HFFc6 (cell line): ENCODE measurements at regions not wholly inside any gene's neighbourhood (a gene's known extent, or its start where the extent isn't known, plus 50 kb on each side); places are given as distances from the start of the nearest gene placed in this dataset.

ENCODE experiments used
- DNase-seq: peaks from one replicate; pipeline ENCODE4 v3.0.0-alpha.2; 2018
- H3K27ac Mint-ChIP-seq: 2 replicates; pipeline ENCODE4 v1.8.0; 2020; ENCODE audit warnings: mild to moderate bottlenecking, mixed read lengths
- H3K27me3 Mint-ChIP-seq: 2 replicates; pipeline ENCODE4 v1.8.0; 2021; ENCODE audit warnings: mild to moderate bottlenecking, moderate library complexity, mixed read lengths; ENCODE audit not compliant: insufficient read depth
- H3K36me3 Mint-ChIP-seq: 2 replicates; pipeline ENCODE4 v1.8.0; 2021; ENCODE audit warnings: low read depth, mixed read lengths
- H3K4me1 Mint-ChIP-seq: 2 replicates; pipeline ENCODE4 v1.8.0; 2020; ENCODE audit warnings: low read depth, mixed read lengths
- H3K4me3 Mint-ChIP-seq: 2 replicates; pipeline ENCODE4 v1.8.0; 2020; ENCODE audit warnings: mild to moderate bottlenecking, moderate library complexity, mixed read lengths
- H3K9me3 Mint-ChIP-seq: 2 replicates; pipeline ENCODE4 v1.8.0; 2020; ENCODE audit warnings: mild to moderate bottlenecking, mixed read lengths
- TF ChIP-seq, protein P1 (sequence below): fragments of 200-600 bp; sonication (generic); IDR thresholded peaks from 2 replicates; pipeline ENCODE4 v1.5.0; 2021; ENCODE audit warnings: antibody characterized with exemption, mild to moderate bottlenecking

DNA sequence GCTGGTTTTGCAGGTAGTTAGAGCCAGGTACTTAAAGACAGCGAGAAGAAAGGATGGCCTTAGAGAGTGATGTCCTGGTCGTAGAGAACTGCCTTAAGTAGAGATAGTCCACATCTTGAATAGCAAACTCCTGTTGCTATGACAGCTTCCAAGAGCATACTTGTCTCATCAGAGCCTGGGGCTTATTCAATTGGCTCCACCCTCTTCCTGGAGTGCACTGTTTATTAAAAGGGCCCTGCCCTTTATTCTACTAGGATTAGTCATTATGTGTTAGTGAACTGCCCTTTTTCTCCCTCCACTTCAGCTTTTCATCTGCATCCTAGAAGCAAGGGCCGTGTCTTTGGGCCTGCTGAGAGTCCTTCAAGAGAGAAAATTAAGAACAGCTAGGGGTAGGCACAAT lies 94.5 kb upstream of the EOLA2 start:
- peak overlapping the region; percentile 71 for H3K4me3 Mint-ChIP-seq
- H3K36me3 Mint-ChIP-seq, result peaks cover 19% of the 10 kb centered on the region
- TF ChIP-seq, protein P1, sequence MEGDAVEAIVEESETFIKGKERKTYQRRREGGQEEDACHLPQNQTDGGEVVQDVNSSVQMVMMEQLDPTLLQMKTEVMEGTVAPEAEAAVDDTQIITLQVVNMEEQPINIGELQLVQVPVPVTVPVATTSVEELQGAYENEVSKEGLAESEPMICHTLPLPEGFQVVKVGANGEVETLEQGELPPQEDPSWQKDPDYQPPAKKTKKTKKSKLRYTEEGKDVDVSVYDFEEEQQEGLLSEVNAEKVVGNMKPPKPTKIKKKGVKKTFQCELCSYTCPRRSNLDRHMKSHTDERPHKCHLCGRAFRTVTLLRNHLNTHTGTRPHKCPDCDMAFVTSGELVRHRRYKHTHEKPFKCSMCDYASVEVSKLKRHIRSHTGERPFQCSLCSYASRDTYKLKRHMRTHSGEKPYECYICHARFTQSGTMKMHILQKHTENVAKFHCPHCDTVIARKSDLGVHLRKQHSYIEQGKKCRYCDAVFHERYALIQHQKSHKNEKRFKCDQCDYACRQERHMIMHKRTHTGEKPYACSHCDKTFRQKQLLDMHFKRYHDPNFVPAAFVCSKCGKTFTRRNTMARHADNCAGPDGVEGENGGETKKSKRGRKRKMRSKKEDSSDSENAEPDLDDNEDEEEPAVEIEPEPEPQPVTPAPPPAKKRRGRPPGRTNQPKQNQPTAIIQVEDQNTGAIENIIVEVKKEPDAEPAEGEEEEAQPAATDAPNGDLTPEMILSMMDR, result no peak
- no peaks in the 10 kb centered on the region for H3K27me3 Mint-ChIP-seq
- peak; percentile 80 for DNase-seq
- H3K9me3 Mint-ChIP-seq, result peaks cover 4% of the 10 kb centered on the region
- peaks cover 54% of the 10 kb centered on the region for H3K4me1 Mint-ChIP-seq
- peak overlapping the region; percentile 93 for H3K27ac Mint-ChIP-seq

DNA sequence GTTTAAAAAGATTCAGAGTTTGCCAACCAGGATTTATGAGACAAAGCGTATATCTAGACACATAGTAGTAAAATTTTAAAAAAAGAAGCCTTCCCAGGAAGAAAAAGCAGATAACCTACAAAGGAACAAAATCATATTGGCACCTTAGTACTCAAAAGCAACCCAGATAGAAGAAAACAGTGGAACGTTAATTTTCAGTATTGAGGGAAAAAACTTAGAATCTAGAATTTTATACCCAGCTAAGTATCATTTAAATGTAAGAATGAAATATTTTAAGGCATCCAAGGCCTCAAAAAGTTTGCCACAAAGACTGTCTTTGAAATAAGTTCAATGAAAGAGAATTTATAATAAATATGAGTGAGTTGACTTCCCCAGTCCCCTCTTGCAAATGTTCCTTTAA lies 96.5 kb upstream of the EOLA2 start:
- no peak for DNase-seq
- Mint-ChIP-seq H3K4me3 (no peak overlapping the region), H3K27ac (no peak overlapping the region), H3K4me1 (peaks cover 64% of the 10 kb centered on the region), H3K36me3 (peaks cover 13% of the 10 kb centered on the region), H3K9me3 (peaks cover 4% of the 10 kb centered on the region), H3K27me3 (no peaks in the 10 kb centered on the region)
- TF ChIP-seq, protein P1, result no peak

DNA sequence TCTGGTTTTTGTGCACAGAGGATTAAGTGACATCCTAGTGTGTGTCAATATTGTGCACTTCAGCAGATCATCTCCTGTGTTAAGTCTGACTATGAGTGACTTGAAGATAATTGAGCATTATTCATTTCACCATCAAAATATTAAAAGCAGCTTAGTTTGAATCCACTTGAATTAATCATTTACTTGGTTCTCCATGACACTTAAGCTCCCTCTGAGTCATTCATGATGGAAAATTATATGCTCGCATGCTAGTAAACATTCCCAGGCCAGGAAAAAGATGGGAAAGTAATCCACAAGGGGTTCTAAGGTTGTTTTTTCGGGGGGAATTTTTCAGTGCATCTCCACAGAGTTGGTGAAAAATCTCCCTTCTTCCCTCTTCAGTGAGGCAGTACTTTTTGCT lies 97.2 kb upstream of the EOLA2 start:
- DNase-seq, result peak; percentile 40
- TF ChIP-seq, protein P1, result no peak
- H3K36me3 Mint-ChIP-seq, result peaks cover 13% of the 10 kb centered on the region

DNA sequence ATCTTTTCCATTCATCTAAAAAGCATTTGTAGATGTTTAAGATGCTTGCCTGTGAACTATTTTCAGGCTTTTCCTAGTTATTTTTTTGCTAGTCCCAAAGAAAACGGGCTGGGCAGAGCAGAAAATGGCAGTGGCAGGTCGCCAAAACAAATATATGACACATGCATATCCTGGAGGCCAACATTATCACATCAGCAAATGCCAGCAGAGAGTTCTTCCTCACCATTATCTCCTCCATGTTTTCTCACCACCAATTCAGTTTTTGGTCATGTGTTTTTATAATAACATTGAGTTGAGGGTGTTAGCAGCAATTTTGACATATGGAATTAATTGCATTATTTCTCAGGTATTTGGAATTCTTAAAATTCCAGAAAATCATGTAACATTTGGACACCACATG lies 97.9 kb upstream of the EOLA2 start:
- TF ChIP-seq, protein P1, result no peak
- peaks cover 4% of the 10 kb centered on the region for H3K9me3 Mint-ChIP-seq
- DNase-seq, result peak; percentile 82
- H3K4me1 Mint-ChIP-seq, result peaks cover 68% of the 10 kb centered on the region
- peaks cover 13% of the 10 kb centered on the region for H3K36me3 Mint-ChIP-seq
- peak overlapping the region; percentile 50 for H3K4me3 Mint-ChIP-seq
- H3K27ac Mint-ChIP-seq, result peak overlapping the region; percentile 91
- no peaks in the 10 kb centered on the region for H3K27me3 Mint-ChIP-seq

More for the DNA sequence above, 97.2 kb upstream of the EOLA2 start:
- Mint-ChIP-seq H3K27me3 (no peaks in the 10 kb centered on the region), H3K4me1 (peaks cover 68% of the 10 kb centered on the region), H3K27ac (peak overlapping the region; percentile 91), H3K9me3 (peaks cover 4% of the 10 kb centered on the region), H3K4me3 (peak overlapping the region; percentile 50)

DNA sequence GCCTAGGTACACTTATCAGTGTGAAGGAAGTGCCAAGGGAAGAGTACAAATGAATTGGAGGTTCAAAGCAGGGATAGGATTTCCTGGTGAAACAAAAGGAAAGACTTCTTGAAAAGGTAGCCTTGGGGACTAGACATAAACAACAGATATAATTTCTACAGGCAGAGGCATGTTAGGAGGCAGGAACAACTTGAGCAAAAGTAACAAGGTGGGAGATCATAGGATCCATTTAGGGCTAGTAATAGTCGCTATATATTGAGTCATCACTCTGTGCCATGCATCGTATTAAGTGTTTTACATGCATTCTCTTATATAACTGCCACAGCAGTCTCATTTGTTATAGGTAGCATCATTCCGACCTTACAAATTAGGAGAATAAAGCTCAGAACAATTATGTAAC lies 98.3 kb upstream of the EOLA2 start:
- Mint-ChIP-seq H3K27ac (peak overlapping the region; percentile 91), H3K27me3 (no peaks in the 10 kb centered on the region), H3K9me3 (peaks cover 4% of the 10 kb centered on the region), H3K4me1 (peaks cover 65% of the 10 kb centered on the region), H3K36me3 (peaks cover 13% of the 10 kb centered on the region), H3K4me3 (peak overlapping the region; percentile 50; the same call in 1 of the 2 replicates)
- DNase-seq, result no peak
- TF ChIP-seq, protein P1, result no peak

DNA sequence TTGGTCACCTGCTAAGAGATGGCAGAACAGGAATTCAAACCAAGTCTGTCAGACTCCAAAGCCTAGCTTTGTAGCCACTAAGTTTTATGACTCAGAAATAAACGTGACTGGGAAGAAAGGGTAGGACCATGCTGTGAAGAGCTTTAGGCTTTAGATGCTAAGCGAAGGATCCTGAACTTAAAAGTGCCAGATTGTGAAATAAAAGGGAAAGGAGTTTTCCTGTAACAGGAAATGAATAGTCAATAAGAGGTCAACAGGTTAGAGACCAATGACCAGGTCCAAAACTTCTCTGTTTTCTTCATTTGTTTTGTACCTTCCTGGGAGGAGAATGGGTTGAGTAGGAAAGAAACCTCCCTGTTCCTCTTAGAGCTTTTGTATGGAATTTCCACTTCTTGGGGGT lies 98.8 kb upstream of the EOLA2 start:
- Mint-ChIP-seq H3K9me3 (peaks cover 4% of the 10 kb centered on the region), H3K27me3 (no peaks in the 10 kb centered on the region), H3K4me3 (no peak overlapping the region), H3K4me1 (peaks cover 61% of the 10 kb centered on the region), H3K27ac (peak overlapping the region; percentile 91), H3K36me3 (peaks cover 13% of the 10 kb centered on the region)
- TF ChIP-seq, protein P1, result no peak
- DNase-seq, result no peak
